Neural progenitor cell (in vitro differentiated cells): ENCODE measurements at regions not wholly inside any gene's neighbourhood (a gene's known extent, or its start where the extent isn't known, plus 50 kb on each side); places are given as distances from the start of the nearest gene placed in this dataset.

ENCODE experiments used
- DNase-seq: peaks from one replicate; pipeline ENCODE4 v3.0.0-alpha.2; 2016; ENCODE audit warnings: low spot score
- H2AFZ ChIP-seq: fragments of 200-600 bp; sonication (generic); replicated peaks from 2 replicates; pipeline ENCODE4 v1.6.1; 2016; ENCODE audit warnings: antibody characterized with exemption
- H3F3A ChIP-seq: fragments of 200-600 bp; sonication (generic); 2 replicates; pipeline ENCODE4 v1.6.1; 2016; ENCODE audit warnings: antibody characterized with exemption, low read depth
- H3K27ac ChIP-seq: fragments of 200-600 bp; sonication (generic); 2 replicates; pipeline ENCODE4 v1.5.1; 2016; ENCODE audit warnings: mild to moderate bottlenecking
- H3K27me3 ChIP-seq: fragments of 200-600 bp; sonication (generic); 2 replicates; pipeline ENCODE4 v1.6.1; 2016; ENCODE audit warnings: mild to moderate bottlenecking, moderate library complexity
- H3K36me3 ChIP-seq: fragments of 200-600 bp; sonication (generic); 2 replicates; pipeline ENCODE4 v1.5.1; 2016
- H3K4me1 ChIP-seq: fragments of 200-600 bp; sonication (generic); 2 replicates; pipeline ENCODE4 v1.6.1; 2016; ENCODE audit warnings: mixed run types
- H3K4me2 ChIP-seq: fragments of 200-600 bp; sonication (generic); 2 replicates; pipeline ENCODE4 v1.6.1; 2016
- H3K4me3 ChIP-seq: fragments of 200-600 bp; sonication (generic); 2 replicates; pipeline ENCODE4 v1.5.1; 2016
- H3K79me2 ChIP-seq: fragments of 200-600 bp; sonication (generic); 2 replicates; pipeline ENCODE4 v1.6.1; 2016; ENCODE audit warnings: low read depth
- H3K9ac ChIP-seq: fragments of 200-600 bp; sonication (generic); 2 replicates; pipeline ENCODE4 v1.6.1; 2016
- H3K9me3 ChIP-seq: fragments of 200-600 bp; sonication (generic); 2 replicates; pipeline ENCODE4 v1.5.1; 2016; ENCODE audit warnings: low read depth
- H4K20me1 ChIP-seq: fragments of 200-600 bp; sonication (generic); 2 replicates; pipeline ENCODE4 v1.6.1; 2016; ENCODE audit warnings: low read depth
- H3K27ac Mint-ChIP-seq: 3 replicates; pipeline ENCODE4 v1.8.0; 2021; ENCODE audit warnings: mixed read lengths
- H3K27me3 Mint-ChIP-seq: 2 replicates; pipeline ENCODE4 v1.8.0; 2022; ENCODE audit warnings: low read depth, mild to moderate bottlenecking, inconsistent platforms, moderate library complexity, mixed read lengths; ENCODE audit not compliant: insufficient read depth
- H3K36me3 Mint-ChIP-seq: 3 replicates; pipeline ENCODE4 v1.8.0; 2021; ENCODE audit warnings: mixed read lengths
- H3K4me1 Mint-ChIP-seq: 3 replicates; pipeline ENCODE4 v1.8.0; 2021; ENCODE audit warnings: mixed read lengths
- H3K4me3 Mint-ChIP-seq: 3 replicates; pipeline ENCODE4 v1.8.0; 2021; ENCODE audit warnings: mild to moderate bottlenecking, moderate library complexity, mixed read lengths
- H3K9me3 Mint-ChIP-seq: 3 replicates; pipeline ENCODE4 v1.8.0; 2020; ENCODE audit warnings: mixed read lengths
- CTCF ChIP-seq: fragments of 200-600 bp; sonication (generic); IDR thresholded peaks from 2 replicates; pipeline ENCODE4 v1.5.1; 2017; ENCODE audit warnings: antibody characterized with exemption, mild to moderate bottlenecking
- EZH2 ChIP-seq: fragments of 200-600 bp; sonication (generic); IDR thresholded peaks from 2 replicates; pipeline ENCODE4 v1.6.1; 2017; ENCODE audit warnings: antibody characterized with exemption, mild to moderate bottlenecking, moderate library complexity
- EZH2phosphoT487 ChIP-seq: fragments of 200-600 bp; sonication (generic); IDR thresholded peaks from 2 replicates; pipeline ENCODE4 v1.6.1; 2017; ENCODE audit warnings: antibody characterized with exemption

GRCh38 chr4:181688872-181689271, 554.3 kb upstream of the TENM3 start:
- H4K20me1 ChIP-seq, result no peaks in the 10 kb centered on the region
- H3F3A ChIP-seq, result no peaks in the 10 kb centered on the region
- H3K36me3 ChIP-seq, result no peaks in the 10 kb centered on the region
- H3K27me3 ChIP-seq, result no peaks in the 10 kb centered on the region
- H3K79me2 ChIP-seq, result no peaks in the 10 kb centered on the region
- H3K4me1 Mint-ChIP-seq, result peaks cover 54% of the 10 kb centered on the region
- H3K4me3 Mint-ChIP-seq, result peak overlapping the region; percentile 34
- peaks cover 9% of the 10 kb centered on the region for H3K4me1 ChIP-seq
- TF ChIP-seq EZH2phosphoT487 (no peak), EZH2 (no peak), CTCF (no peak)
- no peaks in the 10 kb centered on the region for H3K9me3 ChIP-seq
- peaks cover 5% of the 10 kb centered on the region for H3K27me3 Mint-ChIP-seq
- H3K9me3 Mint-ChIP-seq, result no peaks in the 10 kb centered on the region
- no peak overlapping the region for H3K27ac ChIP-seq
- no peaks in the 10 kb centered on the region for H3K36me3 Mint-ChIP-seq
- no peak overlapping the region for H3K4me2 ChIP-seq
- H2AFZ ChIP-seq, result no peak overlapping the region
- no peak overlapping the region for H3K4me3 ChIP-seq
- no peak overlapping the region for H3K9ac ChIP-seq
- no peak for DNase-seq
- peak overlapping the region; percentile 47 for H3K27ac Mint-ChIP-seq

- peaks cover 52% of the 10 kb centered on the region for H3K4me1 Mint-ChIP-seq
- H3K27ac Mint-ChIP-seq, result no peak overlapping the region
- Histone ChIP-seq H3K79me2 (no peaks in the 10 kb centered on the region), H3K9ac (no peak overlapping the region), H3K4me1 (peaks cover 9% of the 10 kb centered on the region), H3K9me3 (no peaks in the 10 kb centered on the region), H3K27me3 (no peaks in the 10 kb centered on the region), H3K27ac (no peak overlapping the region), H3K4me3 (no peak overlapping the region), H2AFZ (no peak overlapping the region), H3F3A (no peaks in the 10 kb centered on the region), H3K4me2 (no peak overlapping the region), H4K20me1 (no peaks in the 10 kb centered on the region), H3K36me3 (no peaks in the 10 kb centered on the region)
- no peak for TF ChIP-seq EZH2
- no peak for TF ChIP-seq CTCF
- no peak for TF ChIP-seq EZH2phosphoT487
- no peak for DNase-seq
- no peak overlapping the region for H3K4me3 Mint-ChIP-seq
- no peaks in the 10 kb centered on the region for H3K36me3 Mint-ChIP-seq
- no peaks in the 10 kb centered on the region for H3K9me3 Mint-ChIP-seq
- peaks cover 5% of the 10 kb centered on the region for H3K27me3 Mint-ChIP-seq
Measured at GRCh38 chr4:181690498-181690897, 552.7 kb upstream of the TENM3 start.

GRCh38 chr4:181692965-181693364, 550.2 kb upstream of the TENM3 start:
- H3K4me1 ChIP-seq, result peaks cover 5% of the 10 kb centered on the region
- no peak overlapping the region for H3K9ac ChIP-seq
- H3K27me3 ChIP-seq, result no peaks in the 10 kb centered on the region
- H3F3A ChIP-seq, result no peaks in the 10 kb centered on the region
- no peaks in the 10 kb centered on the region for H3K9me3 ChIP-seq
- no peaks in the 10 kb centered on the region for H3K79me2 ChIP-seq
- no peak overlapping the region for H3K4me2 ChIP-seq
- no peak overlapping the region for H3K27ac ChIP-seq
- Mint-ChIP-seq H3K9me3 (peaks cover 5% of the 10 kb centered on the region), H3K4me1 (peaks cover 30% of the 10 kb centered on the region), H3K4me3 (no peak overlapping the region), H3K27ac (peak overlapping the region; percentile 70), H3K36me3 (no peaks in the 10 kb centered on the region), H3K27me3 (peaks cover 3% of the 10 kb centered on the region)
- no peak overlapping the region for H2AFZ ChIP-seq
- TF ChIP-seq EZH2phosphoT487 (no peak), EZH2 (no peak), CTCF (no peak)
- DNase-seq, result no peak
- H3K4me3 ChIP-seq, result no peak overlapping the region
- no peaks in the 10 kb centered on the region for H4K20me1 ChIP-seq
- H3K36me3 ChIP-seq, result no peaks in the 10 kb centered on the region
